H9 (cell line): ENCODE measurements at regions not wholly inside any gene's neighbourhood (a gene's known extent, or its start where the extent isn't known, plus 50 kb on each side); places are given as distances from the start of the nearest gene placed in this dataset.

Experiments
- DNase-seq: peaks from one replicate; pipeline ENCODE4 v3.0.0-alpha.2; 2017
- H2AFZ ChIP-seq: one replicate; pipeline ENCODE4 v1.6.1; 2013; ENCODE audit warnings: mild to moderate bottlenecking, low read length, control low read depth, moderate library complexity
- H2AK5ac ChIP-seq: 2 replicates; pipeline ENCODE4 v1.6.1; 2013; ENCODE audit warnings: low read length, control low read depth, mixed read lengths; ENCODE audit not compliant: insufficient read length
- H2BK120ac ChIP-seq: one replicate; pipeline ENCODE4 v1.6.1; 2013; ENCODE audit warnings: low read depth, mild to moderate bottlenecking, low read length, control low read depth, inconsistent platforms; ENCODE audit not compliant: poor library complexity, severe bottlenecking
- H2BK12ac ChIP-seq: 2 replicates; pipeline ENCODE4 v1.6.1; 2013; ENCODE audit warnings: low read length, control low read depth, mixed read lengths, low read depth; ENCODE audit not compliant: insufficient read length
- H2BK15ac ChIP-seq: 2 replicates; pipeline ENCODE4 v1.6.1; 2013; ENCODE audit warnings: low read depth, low read length, control low read depth
- H2BK20ac ChIP-seq: one replicate; pipeline ENCODE4 v1.6.1; 2013; ENCODE audit warnings: low read depth, mild to moderate bottlenecking, low read length, control low read depth, inconsistent platforms; ENCODE audit not compliant: poor library complexity, severe bottlenecking
- H2BK5ac ChIP-seq: 2 replicates; pipeline ENCODE4 v1.6.1; 2013; ENCODE audit warnings: low read length, control low read depth, mixed read lengths; ENCODE audit not compliant: insufficient read length
- H3K14ac ChIP-seq: 2 replicates; pipeline ENCODE4 v1.6.1; 2013; ENCODE audit warnings: low read length, control low read depth; ENCODE audit not compliant: insufficient read depth
- H3K18ac ChIP-seq: 2 replicates; pipeline ENCODE4 v1.6.1; 2013; ENCODE audit warnings: low read depth, mild to moderate bottlenecking, mixed read lengths, low read length, control low read depth; ENCODE audit not compliant: insufficient read length
- H3K23ac ChIP-seq: 2 replicates; pipeline ENCODE4 v1.6.1; 2013; ENCODE audit warnings: low read length, control low read depth, mixed read lengths, low read depth; ENCODE audit not compliant: insufficient read length
- H3K23me2 ChIP-seq: 2 replicates; pipeline ENCODE4 v1.6.1; 2013; ENCODE audit warnings: low read depth, mild to moderate bottlenecking, mixed read lengths, low read length, control low read depth; ENCODE audit not compliant: insufficient read length, poor library complexity, severe bottlenecking
- H3K27ac ChIP-seq: 2 replicates; pipeline ENCODE4 v1.5.1; 2013; ENCODE audit warnings: low read length, control low read depth, mixed read lengths, low read depth; ENCODE audit not compliant: insufficient read length
- H3K27me3 ChIP-seq: 2 replicates; pipeline ENCODE4 v1.6.1; 2013; ENCODE audit warnings: low read length, control low read depth, inconsistent platforms; ENCODE audit not compliant: insufficient read depth
- H3K4ac ChIP-seq: 2 replicates; pipeline ENCODE4 v1.6.1; 2013; ENCODE audit warnings: low read depth, mild to moderate bottlenecking, control low read depth, inconsistent platforms, low read length, moderate library complexity
- H3K4me1 ChIP-seq: 2 replicates; pipeline ENCODE4 v1.6.1; 2013; ENCODE audit warnings: low read length, control low read depth, inconsistent platforms; ENCODE audit not compliant: insufficient read depth
- H3K4me2 ChIP-seq: 2 replicates; pipeline ENCODE4 v1.6.1; 2013; ENCODE audit warnings: low read length, control low read depth, mixed read lengths; ENCODE audit not compliant: insufficient read length, insufficient read depth
- H3K56ac ChIP-seq: 2 replicates; pipeline ENCODE4 v1.6.1; 2013; ENCODE audit warnings: low read depth, mild to moderate bottlenecking, mixed read lengths, low read length, control low read depth; ENCODE audit not compliant: insufficient read length
- H3K79me1 ChIP-seq: 2 replicates; pipeline ENCODE4 v1.6.1; 2013; ENCODE audit warnings: low read depth, mild to moderate bottlenecking, moderate library complexity, low read length, control low read depth, inconsistent platforms; ENCODE audit not compliant: insufficient read depth, poor library complexity, severe bottlenecking
- H3K79me2 ChIP-seq: 2 replicates; pipeline ENCODE4 v1.6.1; 2013; ENCODE audit warnings: low read length, control low read depth, inconsistent platforms; ENCODE audit not compliant: insufficient read depth
- H3K9ac ChIP-seq: 2 replicates; pipeline ENCODE4 v1.6.1; 2013; ENCODE audit warnings: low read length, control low read depth, mixed read lengths; ENCODE audit not compliant: insufficient read length; ENCODE audit errors: extremely low read depth
- H3K9me3 ChIP-seq: one replicate; pipeline ENCODE4 v1.6.1; 2013; ENCODE audit warnings: low read depth, low read length, inconsistent platforms; ENCODE audit not compliant: control insufficient read depth
- H3T11ph ChIP-seq: one replicate; pipeline ENCODE4 v1.6.1; 2013; ENCODE audit warnings: mild to moderate bottlenecking, low read length, control low read depth, inconsistent platforms
- H4K20me1 ChIP-seq: one replicate; pipeline ENCODE4 v1.6.1; 2013; ENCODE audit not compliant: control insufficient read depth, insufficient read length, insufficient read depth
- H4K5ac ChIP-seq: 2 replicates; pipeline ENCODE4 v1.6.1; 2013; ENCODE audit warnings: low read depth, mild to moderate bottlenecking, mixed read lengths, low read length, control low read depth; ENCODE audit not compliant: insufficient read length
- H4K8ac ChIP-seq: replicated peaks from 2 replicates; pipeline ENCODE4 v1.6.1; 2013; ENCODE audit warnings: low read length, control low read depth, mixed read lengths, low read depth; ENCODE audit not compliant: insufficient read length
- H4K91ac ChIP-seq: 2 replicates; pipeline ENCODE4 v1.6.1; 2013; ENCODE audit warnings: low read depth, mild to moderate bottlenecking, moderate library complexity, mixed read lengths, low read length, control low read depth; ENCODE audit not compliant: insufficient read length
- H3K27ac Mint-ChIP-seq, 3 experiments: 2 replicates in 2 of 3; 3 replicates in 1 of 3; pipeline ENCODE4 v1.8.0; 2020 to 2021; ENCODE audit warnings: mixed read lengths in 3 of 3, mild to moderate bottlenecking in 1 of 3, moderate library complexity in 1 of 3
- H3K27me3 Mint-ChIP-seq: 2 replicates; pipeline ENCODE4 v1.8.0; 2021; ENCODE audit warnings: low read depth, mild to moderate bottlenecking, moderate library complexity, mixed read lengths
- H3K36me3 Mint-ChIP-seq, 3 experiments: 2 replicates in 2 of 3; 3 replicates in 1 of 3; pipeline ENCODE4 v1.8.0; 2020 to 2021; ENCODE audit warnings: low read depth in 3 of 3, mixed read lengths in 3 of 3; ENCODE audit not compliant: insufficient read depth in 1 of 3
- H3K4me1 Mint-ChIP-seq, 2 experiments: 2 replicates each; pipeline ENCODE4 v1.8.0; 2020; ENCODE audit warnings: mixed read lengths in 2 of 2
- H3K4me3 Mint-ChIP-seq, 2 experiments: 2 replicates in 1 of 2; 3 replicates in 1 of 2; pipeline ENCODE4 v1.8.0; 2020 to 2021; ENCODE audit warnings: mild to moderate bottlenecking in 2 of 2, mixed read lengths in 2 of 2, moderate library complexity in 1 of 2
- H3K9me3 Mint-ChIP-seq, 2 experiments: 2 replicates in 1 of 2; 3 replicates in 1 of 2; pipeline ENCODE4 v1.8.0; 2020; ENCODE audit warnings: mild to moderate bottlenecking in 2 of 2, mixed read lengths in 2 of 2, moderate library complexity in 1 of 2
- CTCF ChIP-seq: fragments of 200-600 bp; sonication (generic); conservative IDR thresholded peaks from 3 replicates; pipeline ENCODE4 v1.8.0; 2021; ENCODE audit warnings: antibody characterized with exemption, mild to moderate bottlenecking
- WGBS: extraction: QIAGEN DNeasy Blood & Tissue Kit; methylation state at CpG from one replicate; pipeline ENCODE4 v1.1.7; 2013; ENCODE audit warnings: missing lambda C conversion rate, low lambda C conversion rate, mixed read lengths; ENCODE audit not compliant: insufficient read length; ENCODE audit errors: extremely low coverage; 5-methylcytosine and 5-hydroxymethylcytosine counted together

- H3K36me3 Mint-ChIP-seq = no peaks in the 10 kb centered on the region
- no CpG with 5 or more reads among the region's 2 CpGs for WGBS
Measured at GRCh38 chr4:138592796-138593195, 350.6 kb upstream of the SLC7A11 start.

More at GRCh38 chr4:138592796-138593195, 350.6 kb upstream of the SLC7A11 start:
- Histone ChIP-seq H4K8ac (no peak overlapping the region), H3K23ac (no peak overlapping the region), H2BK15ac (no peak overlapping the region), H3K4me2 (no peak overlapping the region), H3K27me3 (no peaks in the 10 kb centered on the region), H2AK5ac (no peak overlapping the region), H3K23me2 (no peaks in the 10 kb centered on the region), H4K91ac (no peak overlapping the region), H3K18ac (no peak overlapping the region), H2BK12ac (no peak overlapping the region), H3K79me2 (no peaks in the 10 kb centered on the region), H4K20me1 (no peaks in the 10 kb centered on the region), H4K5ac (no peak overlapping the region), H3K4me1 (no peaks in the 10 kb centered on the region), H3K56ac (no peak overlapping the region), H2BK120ac (no peak overlapping the region), H2BK5ac (no peak overlapping the region), H3K4ac (no peak overlapping the region), H3K79me1 (no peaks in the 10 kb centered on the region), H3K14ac (no peak overlapping the region), H3K27ac (no peak overlapping the region), H2BK20ac (no peak overlapping the region), H3K9me3 (no peaks in the 10 kb centered on the region), H3K9ac (no peak overlapping the region), H3T11ph (no peak overlapping the region), H2AFZ (no peak overlapping the region)
- Mint-ChIP-seq H3K4me1 (peaks cover 3% of the 10 kb centered on the region in 2 experiments; a peak in 2 of 4 replicates), H3K9me3 (no peaks in the 10 kb centered on the region), H3K27ac (no peak overlapping the region), H3K4me3 (no peak overlapping the region), H3K27me3 (no peaks in the 10 kb centered on the region)
- DNase-seq = no peak
- TF ChIP-seq CTCF = no peak
